Endothelial cell of umbilical vein (primary cell): ENCODE measurements at regions not wholly inside any gene's neighbourhood (a gene's known extent, or its start where the extent isn't known, plus 50 kb on each side); places are given as distances from the start of the nearest gene placed in this dataset.

Source experiments
- JUN ChIP-seq: IDR thresholded peaks from 2 replicates; pipeline ENCODE4 v1.6.1; 2011; ENCODE audit warnings: borderline replicate concordance, low read depth; ENCODE audit not compliant: insufficient read length, insufficient read depth
- TF ChIP-seq, protein P1 (sequence below): IDR thresholded peaks from 2 replicates; pipeline ENCODE4 v1.6.1; 2011; ENCODE audit not compliant: insufficient read depth, insufficient read length
- TF ChIP-seq, protein P2 (sequence below), 2 donors: IDR thresholded peaks; 1 replicate in 1 of 2; 2 replicates in 1 of 2; pipeline ENCODE4 v1.5.1; 2011; ENCODE audit warnings: low read length in 2 of 2, mild to moderate bottlenecking in 2 of 2, moderate library complexity in 2 of 2, control low read depth in 1 of 2, inconsistent platforms in 1 of 2, low read depth in 1 of 2; ENCODE audit not compliant: insufficient read depth in 1 of 2; ENCODE audit errors: extremely low read depth in 1 of 2

DNA sequence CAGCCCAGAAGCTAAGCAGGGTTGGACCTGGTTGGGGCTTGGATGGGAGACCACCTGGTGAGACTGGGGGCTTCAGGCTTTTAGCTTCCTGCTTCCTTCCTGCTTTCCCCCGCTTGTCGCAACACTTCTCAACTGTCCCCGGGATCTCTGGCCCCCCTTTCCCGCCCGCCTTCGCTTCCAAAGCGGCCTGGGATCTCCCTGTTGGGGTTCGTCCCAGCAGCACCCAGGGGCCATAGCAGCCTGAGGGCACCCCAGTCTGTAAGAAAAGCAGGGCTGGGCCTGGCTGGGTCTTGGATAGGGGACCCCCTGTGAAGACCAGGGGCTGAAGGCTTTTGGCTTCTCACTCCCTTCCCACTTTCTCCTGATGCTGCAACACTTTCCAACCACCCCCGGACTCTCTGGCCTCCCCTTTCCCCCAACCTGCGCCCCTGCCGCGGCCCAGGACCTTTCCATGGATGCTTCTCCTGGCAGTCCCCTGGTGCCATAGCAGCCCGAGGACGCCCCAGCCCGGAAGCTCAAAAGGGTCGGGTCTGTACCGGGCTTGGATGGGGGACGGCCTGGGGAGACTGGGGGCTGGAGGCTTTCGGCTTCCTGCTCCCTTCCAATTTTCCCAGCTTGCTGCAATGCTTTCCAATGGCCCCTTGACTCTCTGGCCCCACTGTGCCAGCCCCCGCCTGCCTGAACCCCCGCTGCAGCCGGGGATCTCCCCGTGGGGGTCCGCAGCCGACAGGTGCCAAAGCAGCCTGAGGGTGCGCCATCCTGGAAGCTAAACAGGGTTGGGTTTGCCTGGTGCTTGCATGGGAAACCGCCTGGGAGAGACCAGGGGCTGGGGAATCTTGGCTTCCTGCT is 2276.2 kb downstream of the TP53TG3F start:
- no peak for TF ChIP-seq JUN
- TF ChIP-seq, protein P1, sequence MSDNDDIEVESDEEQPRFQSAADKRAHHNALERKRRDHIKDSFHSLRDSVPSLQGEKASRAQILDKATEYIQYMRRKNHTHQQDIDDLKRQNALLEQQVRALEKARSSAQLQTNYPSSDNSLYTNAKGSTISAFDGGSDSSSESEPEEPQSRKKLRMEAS: no peak
- TF ChIP-seq, protein P2, sequence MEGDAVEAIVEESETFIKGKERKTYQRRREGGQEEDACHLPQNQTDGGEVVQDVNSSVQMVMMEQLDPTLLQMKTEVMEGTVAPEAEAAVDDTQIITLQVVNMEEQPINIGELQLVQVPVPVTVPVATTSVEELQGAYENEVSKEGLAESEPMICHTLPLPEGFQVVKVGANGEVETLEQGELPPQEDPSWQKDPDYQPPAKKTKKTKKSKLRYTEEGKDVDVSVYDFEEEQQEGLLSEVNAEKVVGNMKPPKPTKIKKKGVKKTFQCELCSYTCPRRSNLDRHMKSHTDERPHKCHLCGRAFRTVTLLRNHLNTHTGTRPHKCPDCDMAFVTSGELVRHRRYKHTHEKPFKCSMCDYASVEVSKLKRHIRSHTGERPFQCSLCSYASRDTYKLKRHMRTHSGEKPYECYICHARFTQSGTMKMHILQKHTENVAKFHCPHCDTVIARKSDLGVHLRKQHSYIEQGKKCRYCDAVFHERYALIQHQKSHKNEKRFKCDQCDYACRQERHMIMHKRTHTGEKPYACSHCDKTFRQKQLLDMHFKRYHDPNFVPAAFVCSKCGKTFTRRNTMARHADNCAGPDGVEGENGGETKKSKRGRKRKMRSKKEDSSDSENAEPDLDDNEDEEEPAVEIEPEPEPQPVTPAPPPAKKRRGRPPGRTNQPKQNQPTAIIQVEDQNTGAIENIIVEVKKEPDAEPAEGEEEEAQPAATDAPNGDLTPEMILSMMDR (IDR thresholded peaks at IDR 0.05; ENCODE audit: extremely low read depth in 1 of 2, insufficient read depth in 1 of 2, low read depth in 1 of 2, low read length in 2 of 2): no peak
